GM19397 (cell line): ENCODE measurements at regions not wholly inside any gene's neighbourhood (a gene's known extent, or its start where the extent isn't known, plus 50 kb on each side); places are given as distances from the start of the nearest gene placed in this dataset.
"Not testable (repeated sequence)": the region's sequence is repeated elsewhere in the genome, so short reads cannot be mapped to it uniquely, and the experiment has no call there.

Experiments used
- ATAC-seq: cut with Tn5 transposase; IDR thresholded peaks from one replicate; pipeline ENCODE4 v1.9.1; 2021; ENCODE audit warnings: mild to moderate bottlenecking, moderate library complexity; ENCODE audit not compliant: unreplicated experiment

DNA sequence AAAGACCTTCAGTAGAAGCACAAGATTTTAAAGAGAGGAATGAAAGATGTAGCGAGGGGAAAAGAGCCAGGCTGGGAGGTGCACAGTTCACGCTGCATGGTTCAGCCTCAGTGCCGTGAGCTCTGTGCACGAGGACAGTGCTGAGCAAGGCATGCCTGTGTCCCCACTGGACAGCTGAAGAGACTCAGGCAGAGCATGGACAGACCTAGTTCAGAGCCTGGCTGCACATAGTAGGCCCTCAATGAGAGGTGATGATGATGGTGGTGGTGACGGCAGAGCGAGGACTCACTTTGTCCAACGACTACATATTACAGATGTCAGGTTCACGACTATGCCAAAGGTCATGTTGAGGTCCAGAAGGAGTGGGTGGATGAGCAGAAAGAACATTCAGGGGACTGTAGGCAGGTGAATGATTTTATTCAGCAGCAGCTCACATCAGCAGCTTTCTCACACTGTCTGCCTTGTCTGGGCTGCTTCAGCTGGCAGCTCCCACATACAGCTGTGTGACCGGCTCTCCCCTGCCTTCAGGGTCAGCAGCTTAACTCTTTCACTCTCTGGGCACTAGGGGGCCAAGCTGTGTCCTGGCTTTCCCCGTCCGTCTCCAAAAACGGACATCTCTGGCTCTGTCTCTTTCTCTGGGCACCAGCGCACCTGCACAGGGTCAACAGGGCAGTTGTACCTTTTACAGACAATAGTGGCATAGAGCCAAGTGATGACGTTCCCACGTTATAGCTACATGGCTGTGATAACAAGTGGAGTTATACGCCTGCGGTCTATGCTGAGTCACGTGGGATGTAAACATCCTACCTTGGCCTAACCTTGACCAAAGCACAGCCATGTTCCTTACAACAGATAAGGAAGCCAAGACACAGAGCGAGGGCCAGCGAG is 83.4 kb upstream of the KCNK12 start:
- ATAC-seq, result no peak

DNA sequence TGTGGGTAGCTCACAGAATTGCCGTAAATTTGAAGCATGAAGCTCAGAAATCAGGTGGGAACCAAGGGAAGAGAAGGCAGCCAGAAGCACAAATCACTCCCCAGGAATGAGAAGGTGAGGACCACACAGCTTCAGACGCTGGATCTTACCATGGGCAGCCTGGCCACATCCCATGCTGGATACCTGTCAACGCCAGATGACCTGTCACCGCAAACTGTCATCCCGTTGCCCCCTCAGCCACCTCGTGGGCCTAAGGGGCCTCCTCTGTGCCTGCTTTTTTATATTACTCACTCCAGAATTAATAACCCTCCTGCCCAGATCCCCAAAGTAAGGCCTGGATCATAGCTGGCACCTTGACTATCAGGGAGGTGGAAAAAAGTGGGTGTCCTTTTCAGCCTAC is 82.3 kb upstream of the KCNK12 start:
- no peak for ATAC-seq

DNA sequence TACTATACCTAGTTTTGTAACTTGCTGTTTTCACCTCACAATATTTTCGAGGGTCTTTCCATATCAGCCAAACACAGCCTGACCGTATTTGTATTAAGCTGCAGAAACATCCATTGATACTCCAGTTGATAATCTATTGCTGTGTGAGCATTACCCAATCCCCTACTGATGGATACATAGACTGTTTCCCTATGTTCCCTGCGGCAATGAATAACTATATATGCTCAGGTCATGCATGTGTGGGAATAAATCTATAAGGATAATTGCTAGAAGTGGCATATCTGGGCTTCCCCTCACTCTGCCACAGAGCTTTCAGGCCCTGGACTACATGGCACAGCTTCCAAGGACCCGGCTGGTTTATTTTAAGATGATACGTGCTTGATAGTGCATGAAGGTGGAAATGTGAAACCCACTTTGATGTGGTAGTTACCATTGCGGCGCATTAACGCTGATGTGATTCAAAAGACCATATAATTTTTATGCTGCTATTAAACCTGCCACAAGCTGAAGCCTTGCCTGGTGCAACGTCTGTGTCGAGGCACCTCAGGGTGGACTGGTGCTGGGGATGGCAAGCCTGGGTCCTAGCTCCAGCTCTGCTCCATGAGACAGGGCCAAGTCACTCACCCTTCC is 81.4 kb upstream of the KCNK12 start:
- ATAC-seq, result no peak

DNA sequence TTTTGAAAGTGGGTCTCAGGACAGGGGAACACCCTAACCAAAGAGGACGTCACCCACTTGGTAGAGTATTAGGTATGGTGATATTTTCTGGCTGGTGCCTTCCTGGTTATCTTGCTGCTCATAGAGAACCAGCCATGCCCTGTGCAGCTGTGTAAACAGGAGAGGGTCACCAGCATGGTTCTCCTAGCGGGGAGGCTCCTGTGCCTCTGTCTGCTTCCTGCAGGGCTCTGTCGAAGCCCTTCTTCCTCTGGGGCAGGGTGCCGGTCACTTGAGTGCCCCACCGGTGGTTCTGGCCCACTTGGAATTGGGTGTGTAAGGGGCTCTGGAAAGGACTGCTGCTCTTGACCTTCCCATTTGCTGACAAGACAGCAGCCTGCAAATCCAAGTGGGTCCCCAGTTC is 80.5 kb upstream of the KCNK12 start:
- ATAC-seq, result no peak

DNA sequence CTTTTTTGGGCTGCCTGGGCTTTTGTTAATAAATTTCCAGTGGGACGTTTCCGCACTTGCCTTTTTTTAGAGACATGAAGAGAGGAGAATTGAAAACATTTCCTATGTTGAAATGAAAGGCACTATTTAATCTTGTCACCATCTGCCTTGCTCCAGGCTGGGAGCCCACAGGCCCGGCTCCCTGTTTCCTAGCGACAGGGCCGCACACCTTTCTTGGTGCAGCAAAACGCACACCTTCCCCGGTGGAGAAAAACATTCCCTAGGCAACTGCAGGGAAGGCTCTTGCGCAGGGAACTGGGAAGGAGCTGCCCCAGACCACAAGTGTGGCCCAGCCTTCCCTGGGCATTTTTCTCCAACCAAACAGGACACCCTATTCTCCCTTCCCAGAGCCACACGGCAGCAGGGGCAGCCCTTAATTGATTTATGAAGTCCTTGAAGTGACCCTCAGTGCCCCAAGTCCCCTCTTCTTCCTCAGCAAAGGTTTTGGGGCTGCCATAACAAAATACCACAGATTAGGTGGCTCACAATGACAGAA is 79.3 kb upstream of the KCNK12 start:
- ATAC-seq, result no peak

DNA sequence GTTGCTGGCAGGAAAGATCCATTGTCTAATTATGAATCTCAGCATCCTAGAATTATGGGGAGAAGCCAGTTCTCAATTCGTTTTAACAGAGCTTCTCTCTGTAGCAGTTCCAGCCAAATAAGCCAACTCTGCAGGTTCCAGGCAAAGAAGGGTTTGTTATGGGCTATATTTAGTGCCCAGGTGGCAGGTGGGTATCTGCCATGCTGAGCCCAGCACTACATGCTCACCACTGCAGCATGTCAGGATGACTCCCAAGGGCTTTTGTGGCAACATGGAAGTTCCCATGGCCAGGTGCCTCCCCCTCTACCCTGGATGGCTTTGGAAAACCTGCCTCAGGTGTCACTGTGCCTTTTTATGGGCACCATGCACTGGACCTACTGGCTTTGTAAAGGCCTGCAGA is 74.5 kb upstream of the KCNK12 start:
- ATAC-seq, result no peak

DNA sequence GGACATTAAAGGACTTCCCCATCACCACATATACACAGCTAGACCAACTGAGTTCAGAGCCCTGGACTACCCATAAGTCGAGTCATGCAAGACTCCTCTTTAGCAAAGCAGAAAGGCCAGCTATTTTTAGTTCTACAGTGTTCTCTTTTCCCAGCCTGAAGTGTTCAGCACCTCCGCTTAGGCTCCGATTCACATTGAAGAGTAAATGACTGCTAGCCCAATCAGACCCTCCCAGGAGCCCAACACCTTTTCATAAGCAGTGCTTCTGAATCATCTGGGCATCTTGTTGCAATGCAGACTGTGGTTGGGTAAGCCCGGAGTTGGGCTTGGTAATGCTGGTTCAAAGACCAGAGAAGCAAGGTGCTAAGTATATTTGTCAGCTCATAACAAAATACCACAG is 73.6 kb upstream of the KCNK12 start:
- no peak for ATAC-seq

DNA sequence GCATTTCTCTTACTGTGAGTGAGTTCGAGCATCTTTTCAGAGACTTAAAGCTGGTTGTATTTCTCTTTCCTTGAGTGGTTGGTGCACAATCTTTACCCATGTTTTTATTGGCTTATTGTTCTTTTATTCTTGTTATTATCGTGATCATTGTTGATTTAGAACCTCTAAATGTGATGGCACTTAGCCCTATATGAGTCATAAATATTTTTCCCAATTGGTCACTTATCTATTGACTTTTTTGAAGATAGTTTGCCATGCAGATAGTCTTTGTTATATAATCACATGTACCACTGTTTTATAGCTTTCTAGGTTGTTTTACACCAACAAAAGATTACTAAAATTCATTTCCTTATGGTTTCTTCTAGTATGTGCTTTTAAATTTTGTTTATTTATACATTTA is 70.6 kb upstream of the KCNK12 start:
- no peak for ATAC-seq

DNA sequence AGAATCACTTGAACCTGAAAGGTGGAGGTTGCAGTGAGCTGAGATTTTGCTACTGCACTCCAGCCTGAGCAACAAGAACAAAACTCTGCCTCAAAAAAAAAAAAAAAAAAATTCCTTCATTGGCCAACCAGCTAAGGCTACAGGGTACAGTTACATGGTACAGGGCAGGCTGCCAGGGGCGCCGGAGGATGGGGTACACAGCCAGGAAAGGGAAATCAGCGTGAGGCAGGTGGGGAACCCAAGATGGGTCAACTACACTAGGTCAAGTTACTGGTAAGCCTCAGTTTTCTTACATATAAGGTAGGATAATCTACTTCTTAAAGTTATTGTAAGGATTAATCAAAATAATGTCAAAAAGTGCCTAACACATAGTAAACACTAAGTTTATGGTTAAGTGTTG is 69.6 kb upstream of the KCNK12 start:
- ATAC-seq, result no peak

DNA sequence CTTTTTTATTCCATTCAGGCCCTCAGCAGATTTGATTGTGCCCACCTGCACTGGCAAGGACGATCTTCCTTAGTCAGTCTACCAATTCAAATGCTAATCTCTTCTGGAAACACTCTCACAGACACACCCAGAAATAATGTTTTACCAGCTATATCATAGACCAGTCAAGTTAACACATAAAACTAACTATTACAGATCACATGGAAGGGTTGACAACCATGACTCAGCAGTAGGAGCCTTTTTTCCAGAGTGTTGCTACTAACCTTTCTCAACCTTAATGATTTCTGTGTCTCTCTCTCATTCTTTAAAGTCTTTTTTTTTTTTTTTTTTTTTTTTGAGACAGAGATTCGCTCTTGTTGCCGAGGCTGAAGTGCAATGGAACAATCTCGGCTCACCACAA is 68.7 kb upstream of the KCNK12 start:
- no peak for ATAC-seq

DNA sequence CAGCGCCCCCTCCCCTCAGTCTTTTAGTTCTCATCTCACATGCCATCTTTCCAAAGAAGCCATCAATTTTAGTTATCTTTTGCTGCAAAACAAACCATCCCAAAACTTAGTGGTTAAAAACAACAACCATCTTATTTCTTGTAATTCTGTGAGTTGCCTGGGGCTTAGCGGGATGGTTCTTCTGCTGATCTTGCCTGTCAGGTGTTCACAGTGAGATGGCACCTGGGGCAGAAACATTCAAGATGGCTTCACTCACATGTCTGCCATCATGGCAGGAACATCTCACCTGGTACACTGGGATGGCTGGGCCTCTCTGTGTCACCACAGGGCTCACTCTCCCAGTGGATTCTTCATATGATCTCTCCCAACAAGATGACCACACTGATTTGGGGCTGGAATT is 67.6 kb upstream of the KCNK12 start:
- no peak for ATAC-seq

DNA sequence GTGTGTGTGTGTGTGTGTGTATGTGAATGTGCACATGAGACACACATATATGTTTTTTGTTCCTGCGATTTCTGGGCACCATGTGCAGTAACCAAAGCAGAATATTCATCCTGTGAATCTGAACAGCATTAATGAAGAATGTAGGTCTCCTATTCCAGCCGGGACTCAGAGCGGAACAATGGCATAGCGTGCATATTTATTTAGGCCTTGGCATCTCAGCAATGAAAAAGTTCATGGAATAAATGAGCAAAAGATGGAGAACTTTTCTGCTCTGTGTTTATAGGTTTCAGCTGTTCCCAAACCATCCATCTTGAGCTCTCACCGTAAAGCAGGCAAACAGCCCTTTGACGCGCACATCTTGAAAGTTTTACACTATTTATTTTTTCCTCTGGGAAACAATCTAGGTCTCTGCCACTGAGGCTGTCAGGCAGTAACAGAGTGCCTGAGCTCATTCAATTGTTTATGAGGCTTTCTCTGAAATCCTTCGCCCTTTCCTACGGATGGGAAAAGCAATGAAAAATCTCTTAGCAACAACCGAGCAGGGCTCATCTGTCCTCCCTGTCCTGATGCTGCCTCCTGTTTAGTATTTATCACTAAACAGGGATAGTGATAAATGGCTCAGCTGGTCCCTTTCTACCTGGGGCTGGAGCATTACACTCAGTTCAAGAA is 65.9 kb upstream of the KCNK12 start:
- ATAC-seq, result no peak

DNA sequence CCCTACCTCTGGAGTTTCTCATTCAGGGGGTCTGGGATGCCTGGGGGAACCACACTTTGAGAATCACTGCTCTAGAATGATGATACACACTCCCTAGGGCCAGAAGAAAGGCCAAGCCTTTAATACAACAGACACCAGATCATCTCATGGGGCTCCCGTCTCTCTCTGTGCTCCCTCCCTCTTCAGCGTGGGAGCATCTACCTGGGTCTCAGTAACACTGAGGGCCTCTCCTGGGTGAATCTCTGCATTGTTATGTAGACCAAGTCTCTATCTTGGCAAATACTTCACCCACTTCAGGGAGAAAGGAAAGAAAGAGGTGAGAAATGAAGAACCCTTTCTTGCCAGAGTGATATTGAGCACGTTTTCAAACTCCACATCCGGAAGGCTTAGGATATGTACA is 65.4 kb upstream of the KCNK12 start:
- ATAC-seq, result no peak

DNA sequence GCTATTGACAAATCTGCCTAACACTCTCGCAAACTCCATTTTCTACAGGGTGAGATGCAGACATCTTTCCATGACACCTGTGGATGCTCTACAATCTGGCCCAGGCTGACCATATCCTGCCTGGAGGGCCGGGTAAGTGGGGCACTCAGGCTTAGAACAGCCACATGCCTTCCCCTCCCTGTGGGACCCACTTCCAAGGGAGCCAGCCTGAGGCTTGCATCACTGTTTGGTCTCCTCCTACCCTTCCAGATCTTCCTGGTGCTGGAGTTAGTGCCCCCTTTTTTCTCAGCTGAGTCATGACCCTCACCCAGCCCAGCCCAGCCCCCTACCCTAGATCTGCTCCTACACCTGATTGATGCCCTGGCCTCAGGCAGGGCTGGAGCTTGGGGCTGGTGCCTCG is 62.0 kb upstream of the KCNK12 start:
- no peak for ATAC-seq

DNA sequence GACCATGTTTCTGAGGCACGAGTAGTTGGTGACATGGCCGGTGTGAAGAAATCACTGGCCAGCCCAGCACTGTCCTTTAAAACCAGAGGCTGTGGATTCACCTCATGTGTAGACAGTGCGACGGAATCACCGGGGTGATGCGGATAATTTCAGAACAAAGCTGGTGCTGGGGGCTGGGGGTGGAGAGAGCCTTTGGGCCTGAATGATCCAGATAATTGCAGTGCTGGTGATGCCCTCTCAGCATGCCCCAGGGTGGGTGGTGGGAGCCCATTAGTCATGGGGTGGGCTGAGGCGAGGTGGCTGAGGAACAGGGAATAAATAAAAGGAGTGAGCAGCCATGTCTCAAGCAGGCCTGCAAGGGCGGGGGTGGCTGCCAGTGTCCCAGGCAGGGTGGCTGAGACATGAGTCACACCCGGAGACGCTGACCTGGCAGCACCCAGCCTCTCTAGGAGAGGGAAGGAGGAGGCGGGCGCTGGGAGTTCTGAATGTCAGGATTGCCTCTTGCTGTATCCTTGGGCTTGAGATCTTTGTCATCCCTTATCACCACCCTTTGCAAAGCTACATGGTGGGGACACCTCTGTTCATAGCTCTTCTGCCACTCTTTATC is 61.1 kb upstream of the KCNK12 start:
- ATAC-seq, result no peak

DNA sequence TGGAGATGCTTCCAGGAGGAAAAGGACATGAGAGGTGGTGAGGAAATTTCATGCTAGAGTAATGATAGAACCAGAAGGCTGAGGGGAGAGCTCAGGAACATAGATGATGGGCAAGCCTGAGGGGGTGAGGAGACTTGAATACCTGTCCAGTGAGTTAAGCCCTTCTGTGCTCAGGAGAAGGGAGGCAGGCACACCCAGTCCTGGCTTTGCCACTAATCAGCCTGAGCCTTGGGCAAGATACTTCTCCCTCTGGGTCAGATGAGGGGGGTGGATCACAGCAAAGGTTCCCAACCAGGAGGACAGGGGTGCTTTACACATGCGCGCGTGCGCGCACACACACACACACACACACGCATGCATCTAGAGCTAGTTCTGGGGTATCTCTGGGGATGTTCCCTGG is 60.5 kb upstream of the KCNK12 start:
- ATAC-seq, result no peak

DNA sequence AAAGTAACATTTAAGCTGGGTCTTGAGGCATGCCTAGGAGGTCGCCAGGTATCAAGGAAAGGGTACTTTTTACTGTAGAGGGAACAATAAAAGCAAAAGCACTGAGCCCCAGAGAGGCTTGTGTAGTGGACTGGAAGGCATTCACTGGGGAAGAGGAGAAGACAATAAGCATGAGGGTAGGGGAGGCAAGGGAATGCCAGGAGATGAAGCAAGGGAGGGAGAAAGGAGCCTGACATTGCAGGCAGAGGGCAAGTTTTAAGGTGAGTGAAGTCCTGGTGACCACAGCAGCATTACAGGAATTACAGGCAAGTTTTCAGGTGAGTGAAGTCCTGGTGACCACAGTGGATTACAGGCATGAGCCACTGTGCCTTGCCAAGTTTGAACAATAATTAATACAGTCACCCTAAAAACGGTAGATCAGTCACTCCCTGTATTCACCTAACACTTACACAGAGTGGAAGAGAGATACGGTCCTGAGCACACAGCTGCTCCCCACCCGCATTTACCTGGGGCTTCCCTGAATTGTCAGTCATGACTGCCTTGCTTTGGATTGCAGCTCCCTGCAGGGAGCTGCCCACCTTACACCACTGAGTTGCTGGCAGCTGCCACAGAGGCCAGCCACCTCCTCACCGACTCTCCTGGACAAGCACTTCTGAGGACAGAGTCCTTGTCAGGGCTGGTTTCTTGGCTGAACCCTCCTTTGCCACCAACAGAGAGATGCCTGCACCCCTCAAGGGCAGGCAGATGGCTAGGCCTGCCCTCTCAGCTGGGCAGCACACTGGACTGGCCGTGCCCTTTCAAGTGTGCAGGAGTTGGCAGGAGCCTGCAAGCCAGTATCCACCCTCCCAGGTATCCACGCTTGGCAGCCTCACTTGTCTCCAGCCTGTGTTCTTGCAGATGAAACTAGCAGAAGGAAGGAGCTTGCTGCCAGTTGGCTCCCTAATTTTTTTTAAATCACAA is 59.0 kb upstream of the KCNK12 start:
- ATAC-seq, result no peak

DNA sequence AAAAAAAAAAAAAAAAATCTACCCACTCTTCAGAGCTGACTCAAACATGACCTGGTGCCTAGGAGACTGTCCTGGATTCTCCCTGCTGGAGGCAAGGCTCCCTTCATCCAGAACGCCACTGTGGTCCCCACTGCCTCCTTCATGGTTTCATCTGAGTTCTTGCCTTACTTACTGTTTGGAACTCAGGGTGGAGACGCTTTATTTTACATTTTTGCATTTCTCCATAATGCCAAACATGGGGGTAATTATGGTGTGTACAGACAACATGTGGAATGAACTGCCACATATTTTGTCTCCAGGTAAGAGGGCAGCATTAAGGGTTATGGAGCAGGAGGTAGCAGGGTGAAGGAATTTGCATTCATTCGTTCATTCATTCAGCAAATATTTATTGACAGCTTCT is 58.1 kb upstream of the KCNK12 start:
- no peak for ATAC-seq

DNA sequence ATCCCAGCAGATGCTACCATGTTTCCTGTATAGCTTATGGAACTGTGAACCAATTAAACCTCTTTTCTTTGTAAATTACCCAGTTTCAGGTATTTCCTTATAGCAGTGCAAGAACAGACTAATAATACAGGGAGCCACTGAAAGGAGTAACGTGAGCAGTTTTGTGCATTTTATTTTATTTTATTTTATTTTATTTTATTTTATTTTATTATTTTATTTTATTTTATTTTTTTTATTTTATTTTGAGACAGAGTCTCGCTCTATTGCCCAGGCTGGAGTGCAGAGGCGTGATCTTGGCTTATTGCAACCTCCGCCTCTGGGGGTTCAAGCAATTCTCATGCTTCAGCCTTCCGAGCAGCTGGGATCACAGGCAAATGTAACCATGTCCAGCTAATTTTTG is 55.9 kb upstream of the KCNK12 start:
- ATAC-seq, result no peak

DNA sequence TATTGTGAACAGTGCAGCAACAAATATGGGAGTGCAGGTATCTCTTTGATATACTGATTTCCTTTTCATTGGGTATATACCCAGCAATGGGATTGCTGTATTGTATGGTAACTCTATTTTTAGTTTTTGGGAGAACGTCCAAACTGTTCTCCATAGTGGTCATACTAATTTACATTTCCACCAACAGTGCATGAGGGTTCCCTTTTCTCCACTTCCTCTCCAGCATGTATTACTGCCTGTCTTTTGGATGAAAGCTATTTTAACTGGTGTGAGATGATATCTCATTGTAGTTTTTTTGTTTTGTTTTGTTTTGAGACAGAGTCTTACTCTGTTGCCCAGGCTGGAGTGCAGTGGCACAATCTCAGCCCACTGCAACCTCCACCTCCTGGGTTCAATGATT is 52.4 kb upstream of the KCNK12 start:
- not testable (repeated sequence) for ATAC-seq
